ENCODE measurements at regions not wholly inside any gene's neighbourhood (a gene's known extent, or its start where the extent isn't known, plus 50 kb on each side); places are given as distances from the start of the nearest gene placed in this dataset.

DNA sequence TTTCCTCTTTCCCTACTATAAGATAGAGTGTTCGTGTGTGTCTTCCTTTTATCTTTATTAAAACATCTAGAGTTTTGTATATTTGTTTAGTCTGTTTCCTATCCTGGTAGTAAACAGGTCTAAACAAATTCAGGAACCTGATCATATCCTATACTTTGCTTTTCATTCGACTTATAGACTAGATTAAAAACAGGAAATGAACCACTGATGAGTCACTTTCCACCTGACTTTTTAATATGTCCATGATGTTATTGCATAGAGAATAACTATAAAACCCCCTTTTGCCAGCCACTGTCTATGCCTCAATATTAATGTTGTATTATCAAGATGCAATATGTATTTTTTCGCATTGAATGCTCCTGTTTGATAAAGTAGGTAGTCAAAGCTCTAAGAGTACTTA lies 1794.0 kb downstream of the STIM2 start:
- no peak for TF ChIP-seq POLR2A (IDR thresholded peaks at IDR 0.05; ENCODE audit: low read length)
- TF ChIP-seq, protein P1, sequence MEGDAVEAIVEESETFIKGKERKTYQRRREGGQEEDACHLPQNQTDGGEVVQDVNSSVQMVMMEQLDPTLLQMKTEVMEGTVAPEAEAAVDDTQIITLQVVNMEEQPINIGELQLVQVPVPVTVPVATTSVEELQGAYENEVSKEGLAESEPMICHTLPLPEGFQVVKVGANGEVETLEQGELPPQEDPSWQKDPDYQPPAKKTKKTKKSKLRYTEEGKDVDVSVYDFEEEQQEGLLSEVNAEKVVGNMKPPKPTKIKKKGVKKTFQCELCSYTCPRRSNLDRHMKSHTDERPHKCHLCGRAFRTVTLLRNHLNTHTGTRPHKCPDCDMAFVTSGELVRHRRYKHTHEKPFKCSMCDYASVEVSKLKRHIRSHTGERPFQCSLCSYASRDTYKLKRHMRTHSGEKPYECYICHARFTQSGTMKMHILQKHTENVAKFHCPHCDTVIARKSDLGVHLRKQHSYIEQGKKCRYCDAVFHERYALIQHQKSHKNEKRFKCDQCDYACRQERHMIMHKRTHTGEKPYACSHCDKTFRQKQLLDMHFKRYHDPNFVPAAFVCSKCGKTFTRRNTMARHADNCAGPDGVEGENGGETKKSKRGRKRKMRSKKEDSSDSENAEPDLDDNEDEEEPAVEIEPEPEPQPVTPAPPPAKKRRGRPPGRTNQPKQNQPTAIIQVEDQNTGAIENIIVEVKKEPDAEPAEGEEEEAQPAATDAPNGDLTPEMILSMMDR (IDR thresholded peaks at IDR 0.05), result no peak
- no peak for TF ChIP-seq ZC3H11A (IDR thresholded peaks at IDR 0.05)
- TF ChIP-seq KDM1A (IDR thresholded peaks at IDR 0.05; ENCODE audit: low read depth), result no peak
- TF ChIP-seq, protein P2, sequence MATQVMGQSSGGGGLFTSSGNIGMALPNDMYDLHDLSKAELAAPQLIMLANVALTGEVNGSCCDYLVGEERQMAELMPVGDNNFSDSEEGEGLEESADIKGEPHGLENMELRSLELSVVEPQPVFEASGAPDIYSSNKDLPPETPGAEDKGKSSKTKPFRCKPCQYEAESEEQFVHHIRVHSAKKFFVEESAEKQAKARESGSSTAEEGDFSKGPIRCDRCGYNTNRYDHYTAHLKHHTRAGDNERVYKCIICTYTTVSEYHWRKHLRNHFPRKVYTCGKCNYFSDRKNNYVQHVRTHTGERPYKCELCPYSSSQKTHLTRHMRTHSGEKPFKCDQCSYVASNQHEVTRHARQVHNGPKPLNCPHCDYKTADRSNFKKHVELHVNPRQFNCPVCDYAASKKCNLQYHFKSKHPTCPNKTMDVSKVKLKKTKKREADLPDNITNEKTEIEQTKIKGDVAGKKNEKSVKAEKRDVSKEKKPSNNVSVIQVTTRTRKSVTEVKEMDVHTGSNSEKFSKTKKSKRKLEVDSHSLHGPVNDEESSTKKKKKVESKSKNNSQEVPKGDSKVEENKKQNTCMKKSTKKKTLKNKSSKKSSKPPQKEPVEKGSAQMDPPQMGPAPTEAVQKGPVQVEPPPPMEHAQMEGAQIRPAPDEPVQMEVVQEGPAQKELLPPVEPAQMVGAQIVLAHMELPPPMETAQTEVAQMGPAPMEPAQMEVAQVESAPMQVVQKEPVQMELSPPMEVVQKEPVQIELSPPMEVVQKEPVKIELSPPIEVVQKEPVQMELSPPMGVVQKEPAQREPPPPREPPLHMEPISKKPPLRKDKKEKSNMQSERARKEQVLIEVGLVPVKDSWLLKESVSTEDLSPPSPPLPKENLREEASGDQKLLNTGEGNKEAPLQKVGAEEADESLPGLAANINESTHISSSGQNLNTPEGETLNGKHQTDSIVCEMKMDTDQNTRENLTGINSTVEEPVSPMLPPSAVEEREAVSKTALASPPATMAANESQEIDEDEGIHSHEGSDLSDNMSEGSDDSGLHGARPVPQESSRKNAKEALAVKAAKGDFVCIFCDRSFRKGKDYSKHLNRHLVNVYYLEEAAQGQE (IDR thresholded peaks at IDR 0.05), result no peak
- no peak for TF ChIP-seq RARB (CRISPR knock-in tag; IDR thresholded peaks at IDR 0.05)
- TF ChIP-seq MAFK (IDR thresholded peaks at IDR 0.05; ENCODE audit: partially characterized antibody), result no peak
- TF ChIP-seq, protein P3, sequence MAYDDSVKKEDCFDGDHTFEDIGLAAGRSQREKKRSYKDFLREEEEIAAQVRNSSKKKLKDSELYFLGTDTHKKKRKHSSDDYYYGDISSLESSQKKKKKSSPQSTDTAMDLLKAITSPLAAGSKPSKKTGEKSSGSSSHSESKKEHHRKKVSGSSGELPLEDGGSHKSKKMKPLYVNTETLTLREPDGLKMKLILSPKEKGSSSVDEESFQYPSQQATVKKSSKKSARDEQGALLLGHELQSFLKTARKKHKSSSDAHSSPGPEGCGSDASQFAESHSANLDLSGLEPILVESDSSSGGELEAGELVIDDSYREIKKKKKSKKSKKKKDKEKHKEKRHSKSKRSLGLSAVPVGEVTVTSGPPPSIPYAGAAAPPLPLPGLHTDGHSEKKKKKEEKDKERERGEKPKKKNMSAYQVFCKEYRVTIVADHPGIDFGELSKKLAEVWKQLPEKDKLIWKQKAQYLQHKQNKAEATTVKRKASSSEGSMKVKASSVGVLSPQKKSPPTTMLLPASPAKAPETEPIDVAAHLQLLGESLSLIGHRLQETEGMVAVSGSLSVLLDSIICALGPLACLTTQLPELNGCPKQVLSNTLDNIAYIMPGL (CRISPR knock-in tag; IDR thresholded peaks at IDR 0.05; ENCODE audit: borderline replicate concordance), result no peak
